ENCODE measurements at regions not wholly inside any gene's neighbourhood (a gene's known extent, or its start where the extent isn't known, plus 50 kb on each side); places are given as distances from the start of the nearest gene placed in this dataset.

DNA sequence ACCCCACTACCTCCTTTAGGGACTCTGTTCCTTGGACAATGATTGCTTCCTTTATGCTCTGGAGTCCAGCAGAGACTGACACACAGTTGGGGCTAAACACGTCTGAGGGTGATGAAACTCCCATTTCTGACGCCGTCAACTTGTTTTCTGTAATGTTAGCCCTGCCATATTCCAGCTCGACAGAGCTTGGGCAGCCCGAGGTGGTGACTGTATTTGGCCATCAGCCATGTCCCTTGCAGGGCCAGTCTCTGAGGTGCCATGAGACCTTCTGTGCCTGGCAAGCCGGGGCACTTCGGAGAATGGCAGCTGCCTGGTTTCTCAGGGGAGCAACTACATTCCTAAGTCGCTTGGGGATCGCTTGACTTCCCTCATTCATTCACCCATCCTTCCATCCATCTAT, 278.9 kb upstream of the TNRC6C start:
- Histone ChIP-seq H3K36me3 (ENCODE audit: control insufficient read depth, insufficient read depth, low read length) (no peaks in the 10 kb centered on the region), H2AFZ (ENCODE audit: low read length) (no peak overlapping the region), H3K9me3 (ENCODE audit: control insufficient read depth, insufficient read depth, low read depth, low read length) (no peaks in the 10 kb centered on the region), H3K79me2 (ENCODE audit: control insufficient read depth, insufficient read depth, low read length) (no peaks in the 10 kb centered on the region), H3K27ac (ENCODE audit: insufficient read depth, low read length) (no peak overlapping the region), H3K4me3 (replicated peaks in 1 of 4; ENCODE audit: control extremely low read depth in 1 of 4, insufficient read depth in 1 of 4, low read depth in 3 of 4, low read length in 4 of 4) (no peak overlapping the region), H3K27me3 (ENCODE audit: control insufficient read depth, insufficient read depth, low read length) (peaks cover 15% of the 10 kb centered on the region), H3K4me2 (ENCODE audit: extremely low read depth, insufficient read depth, low read length) (no peak overlapping the region), H3K9ac (ENCODE audit: insufficient read depth, low read length) (no peak overlapping the region), H3K4me1 (ENCODE audit: control insufficient read depth, extremely low read depth, insufficient read depth, low read length) (no peaks in the 10 kb centered on the region), H4K20me1 (ENCODE audit: control insufficient read depth, extremely low read depth, insufficient read depth, low read length) (no peaks in the 10 kb centered on the region)
- TF ChIP-seq, protein P1, sequence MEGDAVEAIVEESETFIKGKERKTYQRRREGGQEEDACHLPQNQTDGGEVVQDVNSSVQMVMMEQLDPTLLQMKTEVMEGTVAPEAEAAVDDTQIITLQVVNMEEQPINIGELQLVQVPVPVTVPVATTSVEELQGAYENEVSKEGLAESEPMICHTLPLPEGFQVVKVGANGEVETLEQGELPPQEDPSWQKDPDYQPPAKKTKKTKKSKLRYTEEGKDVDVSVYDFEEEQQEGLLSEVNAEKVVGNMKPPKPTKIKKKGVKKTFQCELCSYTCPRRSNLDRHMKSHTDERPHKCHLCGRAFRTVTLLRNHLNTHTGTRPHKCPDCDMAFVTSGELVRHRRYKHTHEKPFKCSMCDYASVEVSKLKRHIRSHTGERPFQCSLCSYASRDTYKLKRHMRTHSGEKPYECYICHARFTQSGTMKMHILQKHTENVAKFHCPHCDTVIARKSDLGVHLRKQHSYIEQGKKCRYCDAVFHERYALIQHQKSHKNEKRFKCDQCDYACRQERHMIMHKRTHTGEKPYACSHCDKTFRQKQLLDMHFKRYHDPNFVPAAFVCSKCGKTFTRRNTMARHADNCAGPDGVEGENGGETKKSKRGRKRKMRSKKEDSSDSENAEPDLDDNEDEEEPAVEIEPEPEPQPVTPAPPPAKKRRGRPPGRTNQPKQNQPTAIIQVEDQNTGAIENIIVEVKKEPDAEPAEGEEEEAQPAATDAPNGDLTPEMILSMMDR (conservative IDR thresholded peaks at IDR 0.05 in 1 of 2, IDR thresholded peaks at IDR 0.05 in 1 of 2; ENCODE audit: low read depth in 1 of 2, low read length in 2 of 2), result no peak
- TF ChIP-seq EZH2 (IDR thresholded peaks at IDR 0.05; ENCODE audit: low read length, missing control alignments), result no peak
- DNase-seq (ENCODE audit: low read depth in 2 of 2), result no peak

DNA sequence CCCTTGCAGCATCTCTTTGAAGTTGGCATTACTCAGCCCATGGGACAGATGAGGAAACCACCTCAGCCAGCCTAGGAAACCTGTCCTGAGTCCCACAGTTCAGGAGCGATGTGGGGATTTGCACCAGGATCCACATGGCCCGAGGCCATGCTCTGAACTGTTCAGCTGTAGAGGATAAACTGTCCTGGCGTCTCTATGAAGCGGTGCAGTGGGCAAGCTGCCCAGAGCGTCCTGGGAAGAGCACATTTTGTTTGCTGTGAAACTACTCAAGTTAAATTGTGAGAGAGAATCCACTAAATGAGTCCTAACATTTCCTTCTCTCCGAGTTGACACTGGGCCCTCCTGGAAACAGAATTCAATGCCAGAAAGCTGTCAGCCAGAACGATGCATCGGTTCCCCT, 276.6 kb upstream of the TNRC6C start:
- H3K9me3 ChIP-seq (ENCODE audit: control insufficient read depth, insufficient read depth, low read depth, low read length), result no peaks in the 10 kb centered on the region
- no peak overlapping the region for H3K4me3 ChIP-seq (replicated peaks in 1 of 4; ENCODE audit: control extremely low read depth in 1 of 4, insufficient read depth in 1 of 4, low read depth in 3 of 4, low read length in 4 of 4)
- H3K79me2 ChIP-seq (ENCODE audit: control insufficient read depth, insufficient read depth, low read length), result no peaks in the 10 kb centered on the region
- H3K27ac ChIP-seq (ENCODE audit: insufficient read depth, low read length), result no peak overlapping the region
- peaks cover 12% of the 10 kb centered on the region for H3K27me3 ChIP-seq (ENCODE audit: control insufficient read depth, insufficient read depth, low read length)
- H4K20me1 ChIP-seq (ENCODE audit: control insufficient read depth, extremely low read depth, insufficient read depth, low read length), result no peaks in the 10 kb centered on the region
- H2AFZ ChIP-seq (ENCODE audit: low read length), result no peak overlapping the region
- no peaks in the 10 kb centered on the region for H3K36me3 ChIP-seq (ENCODE audit: control insufficient read depth, insufficient read depth, low read length)
- no peak overlapping the region for H3K4me2 ChIP-seq (ENCODE audit: extremely low read depth, insufficient read depth, low read length)
- H3K9ac ChIP-seq (ENCODE audit: insufficient read depth, low read length), result no peak overlapping the region
- H3K4me1 ChIP-seq (ENCODE audit: control insufficient read depth, extremely low read depth, insufficient read depth, low read length), result no peaks in the 10 kb centered on the region
- peak; percentile 4 to 8 for DNase-seq (ENCODE audit: low read depth in 2 of 2)
- no peak for TF ChIP-seq EZH2 (IDR thresholded peaks at IDR 0.05; ENCODE audit: low read length, missing control alignments)
- TF ChIP-seq, protein P1 (conservative IDR thresholded peaks at IDR 0.05 in 1 of 2, IDR thresholded peaks at IDR 0.05 in 1 of 2; ENCODE audit: low read depth in 1 of 2, low read length in 2 of 2), result no peak

DNA sequence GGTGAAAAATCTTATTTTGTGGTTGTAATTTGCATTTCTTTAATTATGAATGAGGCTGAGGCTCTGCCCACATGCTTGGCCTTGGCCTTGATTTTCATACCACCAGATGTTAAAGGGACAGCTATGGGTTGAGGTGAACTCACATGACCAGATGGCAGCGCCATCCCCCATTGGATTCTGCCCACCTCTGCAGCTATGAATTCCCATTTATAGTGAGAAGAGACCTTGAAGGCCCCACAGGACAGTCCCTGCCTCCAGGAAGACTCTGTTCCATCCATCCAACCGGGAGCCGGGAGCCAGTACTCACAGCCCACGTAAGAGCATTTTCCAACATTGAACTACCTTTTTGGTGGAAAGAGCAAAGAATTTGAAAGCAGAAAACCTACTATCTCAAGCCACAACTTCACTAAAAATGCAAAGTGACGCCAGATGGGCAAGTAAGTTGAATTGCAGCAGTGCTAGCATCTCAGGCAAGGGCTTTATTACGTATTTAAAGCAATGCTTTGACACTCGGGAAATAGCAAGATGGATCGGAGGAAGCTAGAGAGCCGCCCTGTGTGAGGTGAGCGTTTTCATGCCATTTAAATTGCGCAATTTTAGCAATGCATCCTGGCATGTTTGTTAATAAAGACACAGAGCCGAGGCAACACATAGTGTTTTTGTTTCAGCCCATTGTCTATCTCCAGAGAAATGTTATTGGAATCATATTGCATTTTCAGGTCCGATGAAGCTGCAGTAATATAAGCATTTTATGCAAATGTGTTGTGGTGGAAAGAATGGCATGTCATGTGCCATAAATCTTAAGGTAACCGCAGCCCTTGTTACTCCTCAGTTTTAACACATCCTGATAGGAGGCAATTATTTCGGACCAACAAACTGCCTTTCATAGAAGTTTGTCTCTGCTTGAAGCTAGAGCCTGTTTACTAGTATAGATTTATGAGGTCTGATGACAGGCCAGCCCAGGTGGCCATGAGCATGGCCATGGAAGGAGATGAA, 273.4 kb upstream of the TNRC6C start:
- Histone ChIP-seq H3K4me3 (replicated peaks in 1 of 4; ENCODE audit: control extremely low read depth in 1 of 4, insufficient read depth in 1 of 4, low read depth in 3 of 4, low read length in 4 of 4) (no peak overlapping the region), H3K9ac (ENCODE audit: insufficient read depth, low read length) (no peak overlapping the region), H2AFZ (ENCODE audit: low read length) (no peak overlapping the region), H3K4me1 (ENCODE audit: control insufficient read depth, extremely low read depth, insufficient read depth, low read length) (no peaks in the 10 kb centered on the region), H3K27me3 (ENCODE audit: control insufficient read depth, insufficient read depth, low read length) (no peaks in the 10 kb centered on the region), H3K9me3 (ENCODE audit: control insufficient read depth, insufficient read depth, low read depth, low read length) (no peaks in the 10 kb centered on the region), H4K20me1 (ENCODE audit: control insufficient read depth, extremely low read depth, insufficient read depth, low read length) (no peaks in the 10 kb centered on the region), H3K36me3 (ENCODE audit: control insufficient read depth, insufficient read depth, low read length) (no peaks in the 10 kb centered on the region), H3K27ac (ENCODE audit: insufficient read depth, low read length) (no peak overlapping the region), H3K4me2 (ENCODE audit: extremely low read depth, insufficient read depth, low read length) (no peak overlapping the region), H3K79me2 (ENCODE audit: control insufficient read depth, insufficient read depth, low read length) (no peaks in the 10 kb centered on the region)
- TF ChIP-seq, protein P1 (conservative IDR thresholded peaks at IDR 0.05 in 1 of 2, IDR thresholded peaks at IDR 0.05 in 1 of 2; ENCODE audit: low read depth in 1 of 2, low read length in 2 of 2), result no peak
- TF ChIP-seq EZH2 (IDR thresholded peaks at IDR 0.05; ENCODE audit: low read length, missing control alignments), result no peak
- no peak for DNase-seq (ENCODE audit: low read depth in 2 of 2)
